GM18909 (cell line): ENCODE measurements at regions not wholly inside any gene's neighbourhood (a gene's known extent, or its start where the extent isn't known, plus 50 kb on each side); places are given as distances from the start of the nearest gene placed in this dataset.
"Not testable (repeated sequence)": the region's sequence is repeated elsewhere in the genome, so short reads cannot be mapped to it uniquely, and the experiment has no call there.

ENCODE experiments used
- ATAC-seq: cut with Tn5 transposase; IDR thresholded peaks from one replicate; pipeline ENCODE4 v1.9.1; 2021; ENCODE audit warnings: mild to moderate bottlenecking; ENCODE audit not compliant: unreplicated experiment, poor library complexity

- ATAC-seq = no peak
Observed at GRCh38 chr5:89878140-89879132, 531.1 kb downstream of the CETN3 start.

GRCh38 chr5:89871906-89872305 is 537.6 kb downstream of the CETN3 start:
- ATAC-seq = no peak

- ATAC-seq = no peak
Observed at GRCh38 chr5:89869346-89869745, 540.2 kb downstream of the CETN3 start.

GRCh38 chr5:89866410-89866809 is 543.1 kb downstream of the CETN3 start:
- no peak for ATAC-seq

- ATAC-seq = no peak
Observed at GRCh38 chr5:89864941-89865340, 544.6 kb downstream of the CETN3 start.

GRCh38 chr5:89857790-89858189 is 551.8 kb downstream of the CETN3 start:
- ATAC-seq = no peak

GRCh38 chr5:89855417-89855816 is 554.1 kb downstream of the CETN3 start:
- no peak for ATAC-seq

GRCh38 chr5:89851911-89852310 is 557.6 kb downstream of the CETN3 start:
- ATAC-seq = no peak

GRCh38 chr5:89850513-89850865 is 559.1 kb downstream of the CETN3 start:
- no peak for ATAC-seq

- ATAC-seq = no peak
Observed at GRCh38 chr5:89849830-89850512, 559.6 kb downstream of the CETN3 start.

- no peak for ATAC-seq
Observed at GRCh38 chr5:89847743-89848142, 561.8 kb downstream of the CETN3 start.

- no peak for ATAC-seq
Observed at GRCh38 chr5:89844548-89844947, 565.0 kb downstream of the CETN3 start.

- ATAC-seq = no peak
Observed at GRCh38 chr5:89842531-89842930, 567.0 kb downstream of the CETN3 start.

- no peak for ATAC-seq
Observed at GRCh38 chr5:89840906-89841305, 568.6 kb downstream of the CETN3 start.

GRCh38 chr5:89830691-89831090 is 578.9 kb downstream of the CETN3 start:
- ATAC-seq = no peak

GRCh38 chr5:89827960-89828359 is 581.6 kb downstream of the CETN3 start:
- no peak for ATAC-seq

- ATAC-seq = no peak
Observed at GRCh38 chr5:89827359-89827758, 582.2 kb downstream of the CETN3 start.

- no peak for ATAC-seq
Observed at GRCh38 chr5:89826938-89827337, 582.6 kb downstream of the CETN3 start.

- ATAC-seq = no peak
Observed at GRCh38 chr5:89823046-89823445, 586.5 kb downstream of the CETN3 start.

GRCh38 chr5:89817841-89818240 is 591.7 kb downstream of the CETN3 start:
- ATAC-seq = no peak

GRCh38 chr5:89816038-89816437 is 593.5 kb downstream of the CETN3 start:
- no peak for ATAC-seq

- not testable (repeated sequence) for ATAC-seq
Observed at GRCh38 chr5:89800735-89801134, 608.8 kb downstream of the CETN3 start.
